Neuronal stem cell (in vitro differentiated cells): ENCODE measurements at regions not wholly inside any gene's neighbourhood (a gene's known extent, or its start where the extent isn't known, plus 50 kb on each side); places are given as distances from the start of the nearest gene placed in this dataset.

Source experiments
- DNase-seq: peaks from one replicate; pipeline ENCODE4 v3.0.0-alpha.2; 2013; ENCODE audit warnings: low spot score
- H2AFZ ChIP-seq: one replicate; pipeline ENCODE4 v1.6.1; 2013; ENCODE audit warnings: mild to moderate bottlenecking, low read length, inconsistent platforms
- H2AK5ac ChIP-seq: 2 replicates; pipeline ENCODE4 v1.6.1; 2013; ENCODE audit warnings: low read depth, mild to moderate bottlenecking, inconsistent platforms, low read length, moderate library complexity, mixed read lengths
- H2BK120ac ChIP-seq: 2 replicates; pipeline ENCODE4 v1.6.1; 2013; ENCODE audit warnings: low read depth, mild to moderate bottlenecking, inconsistent platforms, low read length, moderate library complexity, mixed read lengths
- H2BK12ac ChIP-seq: one replicate; pipeline ENCODE4 v1.6.1; 2013; ENCODE audit warnings: low read length, inconsistent platforms
- H2BK15ac ChIP-seq: 2 replicates; pipeline ENCODE4 v1.6.1; 2013; ENCODE audit warnings: mild to moderate bottlenecking, low read length, inconsistent platforms, mixed read lengths
- H2BK5ac ChIP-seq: one replicate; pipeline ENCODE4 v1.6.1; 2013; ENCODE audit warnings: inconsistent platforms, mild to moderate bottlenecking, low read length, moderate library complexity
- H3K14ac ChIP-seq: one replicate; pipeline ENCODE4 v1.6.1; 2013; ENCODE audit warnings: low read length, inconsistent platforms
- H3K18ac ChIP-seq: 2 replicates; pipeline ENCODE4 v1.6.1; 2013; ENCODE audit warnings: low read length, inconsistent platforms
- H3K23ac ChIP-seq: 2 replicates; pipeline ENCODE4 v1.6.1; 2013; ENCODE audit warnings: low read depth, mild to moderate bottlenecking, mixed read lengths, low read length, inconsistent platforms; ENCODE audit not compliant: poor library complexity
- H3K27ac ChIP-seq: replicated peaks from 3 replicates; pipeline ENCODE4 v1.5.1; 2013; ENCODE audit warnings: low read length, inconsistent platforms
- H3K27me3 ChIP-seq, 3 experiments: 2 replicates each; pipeline ENCODE4 v1.6.1; 2013; ENCODE audit warnings: low read length in 3 of 3, mild to moderate bottlenecking in 2 of 3, inconsistent platforms in 1 of 3, low read depth in 1 of 3, mixed read lengths in 1 of 3, moderate library complexity in 1 of 3; ENCODE audit not compliant: control insufficient read depth in 3 of 3, insufficient read depth in 3 of 3
- H3K36me3 ChIP-seq, 2 donors: replicated peaks in 1 of 2; 2 replicates each; pipeline ENCODE4 v1.6.1; 2013; ENCODE audit warnings: low read length in 2 of 2; ENCODE audit not compliant: control insufficient read depth in 2 of 2, insufficient read depth in 2 of 2
- H3K4ac ChIP-seq: 2 replicates; pipeline ENCODE4 v1.6.1; 2013; ENCODE audit warnings: inconsistent platforms, mild to moderate bottlenecking, low read length, moderate library complexity
- H3K4me1 ChIP-seq, 2 donors: 1 replicate in 1 of 2; 2 replicates in 1 of 2; pipeline ENCODE4 v1.6.1; 2013; ENCODE audit warnings: low read length in 2 of 2, low read depth in 1 of 2; ENCODE audit not compliant: control insufficient read depth in 2 of 2, insufficient read depth in 1 of 2
- H3K4me2 ChIP-seq: one replicate; pipeline ENCODE4 v1.6.1; 2013; ENCODE audit warnings: mild to moderate bottlenecking, low read length, inconsistent platforms; ENCODE audit not compliant: insufficient read depth, poor library complexity, severe bottlenecking
- H3K4me3 ChIP-seq, 2 donors: 2 replicates each; pipeline ENCODE4 v1.5.1; 2013; ENCODE audit warnings: low read length in 2 of 2, mild to moderate bottlenecking in 2 of 2, inconsistent platforms in 1 of 2, moderate library complexity in 1 of 2
- H3K79me1 ChIP-seq: one replicate; pipeline ENCODE4 v1.6.1; 2013; ENCODE audit warnings: low read depth, mild to moderate bottlenecking, inconsistent platforms, low read length, moderate library complexity
- H3K9ac ChIP-seq: one replicate; pipeline ENCODE4 v1.6.1; 2013; ENCODE audit warnings: mild to moderate bottlenecking, low read depth, low read length, inconsistent platforms; ENCODE audit not compliant: poor library complexity
- H3K9me3 ChIP-seq, 2 donors: replicated peaks in 1 of 2; 2 replicates each; pipeline versions ENCODE3 to v1.6.1; 2013; ENCODE audit warnings: low read length in 2 of 2, mild to moderate bottlenecking in 2 of 2, inconsistent platforms in 1 of 2, low read depth in 1 of 2, mixed read lengths in 1 of 2, moderate library complexity in 1 of 2; ENCODE audit not compliant: control insufficient read depth in 2 of 2, insufficient read depth in 1 of 2
- H4K8ac ChIP-seq: one replicate; pipeline ENCODE4 v1.6.1; 2013; ENCODE audit warnings: low read depth, mild to moderate bottlenecking, inconsistent platforms, low read length, moderate library complexity
- H4K91ac ChIP-seq: one replicate; pipeline ENCODE4 v1.6.1; 2013; ENCODE audit warnings: low read length, low read depth, mild to moderate bottlenecking, inconsistent platforms; ENCODE audit not compliant: poor library complexity
- WGBS, 2 donors: extraction: QIAGEN DNeasy Blood & Tissue Kit; methylation state at CpG; one replicate each; pipeline ENCODE4 v1.1.7; 2013; ENCODE audit warnings: missing lambda C conversion rate in 2 of 2, mixed read lengths in 1 of 2; ENCODE audit not compliant: insufficient read length in 2 of 2, insufficient replicate concordance in 1 of 2; ENCODE audit errors: extremely low coverage in 2 of 2; 5-methylcytosine and 5-hydroxymethylcytosine counted together

DNA sequence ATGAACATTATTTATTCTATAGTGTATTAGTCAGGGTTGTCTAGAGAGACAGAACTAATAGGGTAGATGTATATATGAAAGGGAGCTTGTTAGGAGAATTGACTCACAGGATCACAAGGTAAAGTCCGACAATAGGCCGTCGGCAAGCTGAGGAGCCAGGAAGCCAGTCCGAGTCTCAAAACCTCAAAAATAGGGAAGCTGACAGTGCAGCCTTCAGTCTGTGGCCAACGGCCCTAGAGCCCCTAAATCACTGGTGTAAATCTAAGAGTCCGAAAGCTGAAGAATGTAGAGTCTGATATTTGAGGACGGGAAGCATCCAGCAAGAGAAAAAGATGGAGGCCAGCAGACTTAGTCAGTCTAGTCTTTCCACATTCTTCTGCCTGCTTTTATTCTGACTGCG, 912.2 kb downstream of the FLRT2 start:
- Histone ChIP-seq H3K23ac (no peak overlapping the region), H4K8ac (no peak overlapping the region), H3K36me3 (no peaks in the 10 kb centered on the region), H3K18ac (no peak overlapping the region), H3K27me3 (no peaks in the 10 kb centered on the region), H2BK5ac (no peak overlapping the region), H2AFZ (no peak overlapping the region), H2BK12ac (no peak overlapping the region), H3K4me2 (no peak overlapping the region), H3K27ac (no peak overlapping the region), H3K4me3 (no peak overlapping the region), H2BK15ac (no peak overlapping the region), H2AK5ac (no peak overlapping the region), H4K91ac (no peak overlapping the region), H3K9me3 (no peaks in the 10 kb centered on the region), H3K9ac (no peak overlapping the region), H2BK120ac (no peak overlapping the region), H3K4me1 (no peaks in the 10 kb centered on the region), H3K4ac (no peak overlapping the region), H3K14ac (no peak overlapping the region), H3K79me1 (no peaks in the 10 kb centered on the region)
- WGBS, 2 donors, result no CpG with 5 or more reads among the region's 8 CpGs
- DNase-seq, result no peak

- DNase-seq, result no peak
- no peak overlapping the region for H3K18ac ChIP-seq
- no peak overlapping the region for H3K9ac ChIP-seq
- no peak overlapping the region for H3K14ac ChIP-seq
- H2BK15ac ChIP-seq, result no peak overlapping the region
- H3K23ac ChIP-seq, result no peak overlapping the region
- H3K4me2 ChIP-seq, result no peak overlapping the region
- no peak overlapping the region for H2BK120ac ChIP-seq
- H2BK5ac ChIP-seq, result no peak overlapping the region
- no peak overlapping the region for H3K4me3 ChIP-seq
- no peaks in the 10 kb centered on the region for H3K27me3 ChIP-seq
- no peak overlapping the region for H4K91ac ChIP-seq
- no peak overlapping the region for H2BK12ac ChIP-seq
- no peaks in the 10 kb centered on the region for H3K9me3 ChIP-seq
- WGBS, 2 donors, result no CpG with 5 or more reads among the region's 7 CpGs
- H3K4ac ChIP-seq, result no peak overlapping the region
- no peak overlapping the region for H2AK5ac ChIP-seq
- no peaks in the 10 kb centered on the region for H3K79me1 ChIP-seq
- no peak overlapping the region for H2AFZ ChIP-seq
- H3K4me1 ChIP-seq, result no peaks in the 10 kb centered on the region
- H3K36me3 ChIP-seq, result no peaks in the 10 kb centered on the region
- no peak overlapping the region for H4K8ac ChIP-seq
- H3K27ac ChIP-seq, result no peak overlapping the region
Measured at GRCh38 chr14:86430853-86431252, 900.9 kb downstream of the FLRT2 start.

DNA sequence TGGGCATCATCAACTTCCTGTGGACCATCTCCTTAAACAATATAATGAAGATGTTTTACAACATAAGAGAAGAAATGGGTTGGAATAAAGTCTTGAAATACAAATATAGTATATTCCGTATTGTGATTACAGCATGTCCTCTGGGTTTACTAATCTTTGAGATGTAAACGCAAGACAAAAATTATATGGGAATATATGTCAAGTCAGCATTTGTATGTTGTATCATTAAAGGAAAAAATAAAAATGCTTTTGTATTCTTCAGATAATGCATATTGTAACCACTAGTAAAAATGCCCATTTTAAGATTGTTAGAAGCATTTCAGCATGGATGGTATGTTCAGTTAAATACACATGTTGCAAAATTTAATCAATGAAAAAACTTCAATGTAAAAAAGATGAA, 893.3 kb downstream of the FLRT2 start:
- H3K9me3 ChIP-seq, result no peaks in the 10 kb centered on the region
- no peak overlapping the region for H3K4ac ChIP-seq
- H3K18ac ChIP-seq, result no peak overlapping the region
- no peak overlapping the region for H4K91ac ChIP-seq
- H4K8ac ChIP-seq, result no peak overlapping the region
- H2AFZ ChIP-seq, result no peak overlapping the region
- no peak for DNase-seq
- no peak overlapping the region for H3K9ac ChIP-seq
- H3K79me1 ChIP-seq, result no peaks in the 10 kb centered on the region
- H3K4me2 ChIP-seq, result no peak overlapping the region
- no peaks in the 10 kb centered on the region for H3K27me3 ChIP-seq
- H2BK15ac ChIP-seq, result no peak overlapping the region
- no peaks in the 10 kb centered on the region for H3K4me1 ChIP-seq
- no CpG with 5 or more reads among the region's 2 CpGs for WGBS, 2 donors
- no peak overlapping the region for H2BK120ac ChIP-seq
- H3K23ac ChIP-seq, result no peak overlapping the region
- no peak overlapping the region for H3K4me3 ChIP-seq
- H2BK5ac ChIP-seq, result no peak overlapping the region
- no peaks in the 10 kb centered on the region for H3K36me3 ChIP-seq
- no peak overlapping the region for H2AK5ac ChIP-seq
- H3K14ac ChIP-seq, result no peak overlapping the region
- no peak overlapping the region for H3K27ac ChIP-seq
- H2BK12ac ChIP-seq, result no peak overlapping the region

GRCh38 chr14:86420131-86420530, 890.2 kb downstream of the FLRT2 start:
- Histone ChIP-seq H3K14ac (no peak overlapping the region), H3K4me1 (no peaks in the 10 kb centered on the region), H2BK15ac (no peak overlapping the region), H3K27me3 (no peaks in the 10 kb centered on the region), H4K8ac (no peak overlapping the region), H2BK12ac (no peak overlapping the region), H3K23ac (no peak overlapping the region), H3K79me1 (no peaks in the 10 kb centered on the region), H2AK5ac (no peak overlapping the region), H3K9ac (no peak overlapping the region), H3K27ac (no peak overlapping the region), H3K36me3 (no peaks in the 10 kb centered on the region), H4K91ac (no peak overlapping the region), H3K4me2 (no peak overlapping the region), H2AFZ (no peak overlapping the region), H3K4me3 (no peak overlapping the region), H3K9me3 (no peaks in the 10 kb centered on the region), H2BK120ac (no peak overlapping the region), H3K4ac (no peak overlapping the region), H3K18ac (no peak overlapping the region), H2BK5ac (no peak overlapping the region)
- DNase-seq, result no peak
